Right lobe of liver (tissue), 6 donors: ENCODE measurements at regions not wholly inside any gene's neighbourhood (a gene's known extent, or its start where the extent isn't known, plus 50 kb on each side); places are given as distances from the start of the nearest gene placed in this dataset.
A peak's percentile ranks its signal among the peaks of the same experiment; 100 is the strongest.

Source experiments
- ATAC-seq, 4 donors: fragments of 200-7000 bp; cut with Tn5 transposase; one replicate each; pipeline ENCODE4 v1.9.1; 2020; ENCODE audit warnings: mild to moderate bottlenecking in 4 of 4, moderate library complexity in 4 of 4
- DNase-seq, 3 donors: peaks; one replicate each; pipeline ENCODE4 v3.0.0-alpha.2; 2020
- H3K27ac ChIP-seq, 3 donors: fragments of 200-600 bp; one replicate each; pipeline ENCODE4 v1.8.0; 2022
- H3K27me3 ChIP-seq, 2 donors: fragments of 200-600 bp; one replicate each; pipeline ENCODE4 v1.8.0; 2022
- H3K36me3 ChIP-seq, 4 donors: fragments of 200-600 bp; sonication (generic) in 1 of 4; one replicate each; pipeline versions ENCODE4 v1.5.1 to v1.8.0; 2017 to 2022; ENCODE audit warnings: control low read depth in 1 of 4
- H3K4me1 ChIP-seq, 4 donors: fragments of 200-600 bp; sonication (generic) in 1 of 4; one replicate each; pipeline versions ENCODE4 v1.5.1 to v1.8.0; 2017 to 2022; ENCODE audit warnings: control low read depth in 1 of 4
- H3K4me3 ChIP-seq, 3 donors: fragments of 200-600 bp; one replicate each; pipeline ENCODE4 v1.8.0; 2022
- H3K9me3 ChIP-seq, 4 donors: fragments of 200-600 bp; sonication (generic) in 1 of 4; one replicate each; pipeline versions ENCODE4 v1.5.1 to v1.8.0; 2017 to 2022; ENCODE audit warnings: control low read depth in 1 of 4
- POLR2A ChIP-seq: fragments of 450-650 bp; IDR thresholded peaks from one replicate; pipeline ENCODE4 v1.6.1; 2017; ENCODE audit warnings: antibody characterized with exemption, mild to moderate bottlenecking
- WGBS: methylation state at CpG from one replicate; pipeline ENCODE4 v1.1.6; 2018; ENCODE audit warnings: low coverage, low lambda C conversion rate; ENCODE audit not compliant: insufficient coverage; ENCODE audit errors: missing lambda C conversion rate; 5-methylcytosine and 5-hydroxymethylcytosine counted together
- intact Hi-C, 2 donors: fragments of 100-400 bp; cut with DNase I; formaldehyde crosslinking; loops; one replicate each; pipeline versions ENCODE4 v1.11.2 to v1.14.1; 2022
- TF ChIP-seq, protein P1 (sequence below), 4 donors: fragments of 200-600 bp in 3 of 4; fragments of 450-650 bp in 1 of 4; IDR thresholded peaks; one replicate each; pipeline versions ENCODE4 v1.5.1 to v1.8.0; 2016 to 2022; ENCODE audit warnings: antibody characterized with exemption in 4 of 4, mild to moderate bottlenecking in 2 of 4
- donor health status: DM: no; HTN: yes; CAD: no.
- donor health status: DM: no; HTN: no; CAD: no.
- donor health status: DM: no; HTN: no; CAD: no.
- donor health status: DM: no; HTN: yes; CAD: no.
- donor health status: DM: no; HTN: yes; CAD: no.

DNA sequence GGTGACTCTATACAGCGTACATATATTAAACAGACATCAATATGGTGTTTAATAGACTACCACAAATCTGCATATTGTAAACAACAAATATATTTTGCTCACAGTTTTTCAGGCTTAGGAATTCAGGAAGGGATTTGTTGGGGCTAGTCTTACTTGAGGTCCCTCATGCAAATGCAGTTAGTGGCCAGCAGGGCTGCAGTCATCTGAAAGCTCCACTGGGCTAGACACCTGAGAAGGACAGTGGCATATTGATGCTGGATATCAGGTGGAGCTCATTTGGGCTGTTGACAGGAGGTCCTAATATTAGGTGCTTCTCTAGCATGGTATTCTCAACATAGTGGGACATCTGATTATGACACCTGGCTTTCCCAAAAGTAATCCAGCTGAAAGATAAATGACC is 493.8 kb upstream of the PABPC4L start:
- Histone ChIP-seq H3K9me3 (no peaks in the 10 kb centered on the region), H3K36me3 (no peaks in the 10 kb centered on the region), H3K4me3 (no peak overlapping the region), H3K27ac (no peak overlapping the region), H3K4me1 (no peaks in the 10 kb centered on the region), H3K27me3 (no peaks in the 10 kb centered on the region)
- no peak for ATAC-seq
- DNase-seq = no peak
- intact Hi-C loops = no loop called here
- no peak for TF ChIP-seq POLR2A
- TF ChIP-seq, protein P1, sequence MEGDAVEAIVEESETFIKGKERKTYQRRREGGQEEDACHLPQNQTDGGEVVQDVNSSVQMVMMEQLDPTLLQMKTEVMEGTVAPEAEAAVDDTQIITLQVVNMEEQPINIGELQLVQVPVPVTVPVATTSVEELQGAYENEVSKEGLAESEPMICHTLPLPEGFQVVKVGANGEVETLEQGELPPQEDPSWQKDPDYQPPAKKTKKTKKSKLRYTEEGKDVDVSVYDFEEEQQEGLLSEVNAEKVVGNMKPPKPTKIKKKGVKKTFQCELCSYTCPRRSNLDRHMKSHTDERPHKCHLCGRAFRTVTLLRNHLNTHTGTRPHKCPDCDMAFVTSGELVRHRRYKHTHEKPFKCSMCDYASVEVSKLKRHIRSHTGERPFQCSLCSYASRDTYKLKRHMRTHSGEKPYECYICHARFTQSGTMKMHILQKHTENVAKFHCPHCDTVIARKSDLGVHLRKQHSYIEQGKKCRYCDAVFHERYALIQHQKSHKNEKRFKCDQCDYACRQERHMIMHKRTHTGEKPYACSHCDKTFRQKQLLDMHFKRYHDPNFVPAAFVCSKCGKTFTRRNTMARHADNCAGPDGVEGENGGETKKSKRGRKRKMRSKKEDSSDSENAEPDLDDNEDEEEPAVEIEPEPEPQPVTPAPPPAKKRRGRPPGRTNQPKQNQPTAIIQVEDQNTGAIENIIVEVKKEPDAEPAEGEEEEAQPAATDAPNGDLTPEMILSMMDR (IDR thresholded peaks at IDR 0.05) = no peak
- WGBS = 31% methylated on average over 1 of the region's 1 CpG

DNA sequence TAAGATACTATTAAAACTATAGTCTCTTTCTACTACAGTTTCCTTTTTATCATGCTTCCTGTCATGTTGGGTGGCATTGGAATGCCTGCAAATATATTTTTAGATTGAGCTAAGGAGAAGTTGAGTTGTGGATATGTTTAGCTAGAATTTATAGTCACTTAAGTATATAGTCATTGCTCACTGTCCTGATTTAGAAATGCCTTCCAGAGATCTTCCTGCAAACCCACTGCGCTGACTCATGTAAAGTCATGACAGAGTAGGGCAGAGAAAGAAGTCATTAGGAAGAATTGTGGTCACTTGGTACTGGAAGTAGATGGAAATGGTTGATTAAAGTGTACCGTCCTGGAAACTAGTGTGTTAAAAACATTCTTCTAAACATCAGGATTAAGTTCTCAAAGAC is 490.3 kb upstream of the PABPC4L start:
- DNase-seq = no peak
- Histone ChIP-seq H3K9me3 (no peaks in the 10 kb centered on the region), H3K27ac (no peak overlapping the region), H3K4me3 (no peak overlapping the region), H3K27me3 (no peaks in the 10 kb centered on the region), H3K4me1 (no peaks in the 10 kb centered on the region), H3K36me3 (no peaks in the 10 kb centered on the region)
- no peak for TF ChIP-seq POLR2A
- TF ChIP-seq, protein P1 (IDR thresholded peaks at IDR 0.05) = no peak
- no peak for ATAC-seq
- 80% methylated on average over 2 of the region's 2 CpGs for WGBS
- intact Hi-C loops = no loop called here

DNA sequence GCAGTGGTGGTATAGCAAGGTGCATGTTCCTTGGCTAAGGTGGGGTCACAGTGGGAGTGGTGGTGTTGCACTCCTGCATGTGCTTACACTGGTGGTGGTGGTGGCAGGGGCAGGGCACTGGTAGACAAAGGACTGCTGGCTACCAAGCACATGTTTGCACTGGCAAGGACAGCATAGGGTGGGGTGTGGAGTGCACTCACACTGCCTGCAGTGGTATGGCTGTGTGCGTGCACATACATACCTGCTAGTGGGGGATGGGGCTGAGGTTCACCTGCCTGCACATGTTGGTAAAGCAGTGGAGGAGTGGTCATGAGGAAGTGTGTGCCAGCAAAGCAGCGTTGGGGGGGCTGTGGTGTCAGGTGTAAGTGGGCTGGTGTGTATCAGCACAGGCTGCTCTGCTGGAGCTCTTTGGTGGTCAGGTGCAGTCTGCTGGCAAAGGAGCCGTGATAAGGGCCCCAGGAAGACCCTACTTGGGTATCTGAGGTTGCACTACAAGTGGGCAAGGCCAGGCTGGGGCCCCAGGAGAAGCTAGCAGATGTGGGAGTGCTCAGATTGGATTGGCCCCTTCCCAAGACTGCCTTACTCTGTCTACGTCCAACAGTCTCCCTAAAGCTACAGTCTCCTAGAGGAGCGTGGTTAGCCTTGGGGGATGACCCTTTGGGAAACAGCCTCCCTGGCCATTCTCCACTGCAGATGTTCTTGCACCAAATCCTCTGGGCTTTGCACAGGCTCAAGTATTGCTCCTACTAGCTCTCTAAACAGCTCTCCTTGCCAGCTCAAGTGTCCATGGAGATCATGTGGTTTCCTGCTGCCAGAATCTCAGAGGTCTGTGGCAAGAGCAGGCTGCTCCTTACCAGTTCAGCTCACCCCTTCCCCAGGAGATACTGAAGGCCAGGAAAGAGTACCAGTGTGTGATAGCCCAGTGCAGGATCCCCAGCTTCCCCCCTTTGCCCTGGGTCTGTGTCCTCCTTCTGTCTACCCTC is 486.3 kb upstream of the PABPC4L start:
- DNase-seq (no peak), ATAC-seq (peak in 1 of 4 donors; percentile 32)
- H3K9me3 ChIP-seq = no peaks in the 10 kb centered on the region
- intact Hi-C loops = no loop called here
- H3K4me1 ChIP-seq = no peaks in the 10 kb centered on the region
- TF ChIP-seq, protein P1 (IDR thresholded peaks at IDR 0.05) = no peak
- TF ChIP-seq POLR2A = no peak
- H3K4me3 ChIP-seq = no peak overlapping the region
- no peaks in the 10 kb centered on the region for H3K36me3 ChIP-seq
- no peaks in the 10 kb centered on the region for H3K27me3 ChIP-seq
- WGBS = 100% methylated on average over 1 of the region's 5 CpGs
- no peak overlapping the region for H3K27ac ChIP-seq

DNA sequence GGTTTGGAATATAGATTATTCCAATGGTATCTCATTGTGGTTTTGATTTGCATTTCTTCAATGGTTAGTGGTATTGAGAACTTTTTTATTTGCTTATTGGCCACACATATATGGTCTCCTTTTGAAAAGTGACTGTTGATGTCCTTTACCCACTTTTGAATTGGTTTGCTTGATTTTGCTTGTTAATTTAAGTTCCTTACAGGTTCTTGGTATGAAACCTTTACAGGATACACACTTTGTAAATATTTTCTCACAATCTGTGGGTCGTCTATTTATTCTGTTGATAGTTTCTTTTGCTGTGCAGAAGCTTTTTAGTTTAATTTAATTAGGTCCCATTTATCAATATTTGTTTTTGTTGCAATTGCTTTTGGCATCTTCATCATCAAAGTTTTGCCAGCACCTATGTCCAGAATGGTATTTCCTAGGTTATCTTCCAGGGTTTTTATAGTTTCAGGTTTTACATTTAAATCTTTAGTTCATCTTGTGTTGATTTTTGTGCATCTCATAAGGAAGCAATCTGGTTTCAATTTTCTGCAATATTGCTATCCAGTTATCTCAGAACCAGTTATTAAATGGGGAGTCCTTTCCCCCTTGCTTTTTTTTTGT is 475.7 kb upstream of the PABPC4L start:
- DNase-seq (no peak), ATAC-seq (no peak)
- H3K4me1 ChIP-seq = no peaks in the 10 kb centered on the region
- no peaks in the 10 kb centered on the region for H3K36me3 ChIP-seq
- H3K4me3 ChIP-seq = no peak overlapping the region
- no peak overlapping the region for H3K27ac ChIP-seq
- H3K27me3 ChIP-seq = no peaks in the 10 kb centered on the region
- TF ChIP-seq POLR2A = no peak
- TF ChIP-seq, protein P1 (IDR thresholded peaks at IDR 0.05) = no peak
- 29% methylated on average over 1 of the region's 1 CpG for WGBS
- H3K9me3 ChIP-seq = no peaks in the 10 kb centered on the region
- intact Hi-C loops = no loop called here
